Activated T-helper 1 cell treated with anti-CD3 and anti-CD28 coated beads, Interleukin-12 subunit alpha, Interleukin-12 subunit beta, Interleukin-2, Interleukin-4 antibody, amounts not matched to agents 30 ng/mL and 10 ng/mL and 1 ng/mL, durations not matched to agents 14 hours and 24 hours and 36 hours (primary cell): ENCODE measurements at regions not wholly inside any gene's neighbourhood (a gene's known extent, or its start where the extent isn't known, plus 50 kb on each side); places are given as distances from the start of the nearest gene placed in this dataset.

Source experiments
- DNase-seq: peaks from one replicate; pipeline ENCODE4 v3.0.0; 2021; ENCODE audit warnings: low spot score
- H3K27ac Mint-ChIP-seq: one replicate; pipeline ENCODE4 v1.8.0; 2021; ENCODE audit warnings: mild to moderate bottlenecking, mixed read lengths
- H3K27me3 Mint-ChIP-seq: one replicate; pipeline ENCODE4 v1.8.0; 2022; ENCODE audit warnings: mild to moderate bottlenecking, moderate library complexity, mixed read lengths; ENCODE audit not compliant: insufficient read depth
- H3K36me3 Mint-ChIP-seq: one replicate; pipeline ENCODE4 v1.8.0; 2021; ENCODE audit warnings: low read depth, mixed read lengths
- H3K4me1 Mint-ChIP-seq: one replicate; pipeline ENCODE4 v1.8.0; 2021; ENCODE audit warnings: low read depth, mixed read lengths
- H3K4me3 Mint-ChIP-seq: one replicate; pipeline ENCODE4 v1.8.0; 2021; ENCODE audit warnings: mild to moderate bottlenecking, moderate library complexity, mixed read lengths
- H3K9me3 Mint-ChIP-seq: one replicate; pipeline ENCODE4 v1.8.0; 2021; ENCODE audit warnings: mixed read lengths
- intact Hi-C: fragments of 100-400 bp; cut with micrococcal nuclease; formaldehyde crosslinking; loops from one replicate; pipeline ENCODE4 v1.15.1; 2024

DNA sequence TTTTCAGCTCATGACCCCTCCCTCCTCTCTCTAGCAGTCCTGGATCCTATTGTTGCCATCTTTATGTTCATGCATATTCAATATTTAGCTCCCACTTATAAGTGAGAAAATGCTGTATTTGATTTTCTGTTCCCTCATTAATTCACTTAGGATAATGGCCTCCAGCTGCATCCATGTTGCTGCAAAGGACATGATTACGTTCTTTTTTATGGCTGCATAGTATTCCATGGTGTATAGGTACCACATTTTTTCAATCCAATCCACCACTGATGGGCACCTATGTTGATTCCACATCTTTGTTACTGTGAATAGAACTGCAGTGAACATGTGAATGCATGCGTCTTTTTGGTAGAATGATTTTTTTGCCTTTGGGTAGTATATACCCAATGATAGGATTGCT lies 188.4 kb downstream of the FOXL1 start:
- Mint-ChIP-seq H3K9me3 (no peaks in the 10 kb centered on the region), H3K36me3 (no peaks in the 10 kb centered on the region), H3K4me1 (no peaks in the 10 kb centered on the region)

DNA sequence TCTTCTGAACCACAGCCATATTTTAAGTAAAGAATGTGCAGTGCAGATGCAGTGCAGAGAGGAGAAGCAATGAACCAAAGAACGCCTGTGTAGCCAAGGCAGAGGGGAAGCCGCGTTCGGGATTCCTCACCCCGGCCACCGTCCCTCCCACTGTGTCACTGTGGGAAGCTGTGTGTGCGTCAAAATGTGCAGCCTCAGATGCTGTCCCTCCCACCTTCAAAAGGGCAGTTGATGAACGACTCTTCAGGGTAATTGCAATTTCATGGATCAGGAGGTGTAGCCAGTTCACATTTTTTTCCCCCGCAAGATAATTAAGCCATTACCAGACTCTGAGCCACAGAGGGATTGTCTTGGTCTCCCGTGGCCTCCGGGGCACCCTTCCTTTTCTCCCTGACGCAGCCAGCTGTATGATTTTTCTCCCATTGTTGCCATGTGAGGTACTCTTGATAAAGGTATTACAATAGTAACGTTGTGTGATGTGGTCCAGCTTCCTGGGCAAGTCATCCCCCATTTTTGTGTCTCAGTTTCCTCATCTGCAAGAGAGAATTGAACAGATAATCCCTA lies 190.0 kb downstream of the FOXL1 start:
- intact Hi-C loops = no loop called here
- Mint-ChIP-seq H3K27ac (no peak overlapping the region), H3K4me1 (no peaks in the 10 kb centered on the region), H3K9me3 (no peaks in the 10 kb centered on the region), H3K36me3 (no peaks in the 10 kb centered on the region), H3K27me3 (peaks cover 4% of the 10 kb centered on the region), H3K4me3 (no peak overlapping the region)
- DNase-seq = no peak

More for the DNA sequence above, 188.4 kb downstream of the FOXL1 start:
- intact Hi-C loops = no loop called here
- Mint-ChIP-seq H3K27ac (no peak overlapping the region), H3K4me3 (no peak overlapping the region), H3K27me3 (peaks cover 4% of the 10 kb centered on the region)
- no peak for DNase-seq

DNA sequence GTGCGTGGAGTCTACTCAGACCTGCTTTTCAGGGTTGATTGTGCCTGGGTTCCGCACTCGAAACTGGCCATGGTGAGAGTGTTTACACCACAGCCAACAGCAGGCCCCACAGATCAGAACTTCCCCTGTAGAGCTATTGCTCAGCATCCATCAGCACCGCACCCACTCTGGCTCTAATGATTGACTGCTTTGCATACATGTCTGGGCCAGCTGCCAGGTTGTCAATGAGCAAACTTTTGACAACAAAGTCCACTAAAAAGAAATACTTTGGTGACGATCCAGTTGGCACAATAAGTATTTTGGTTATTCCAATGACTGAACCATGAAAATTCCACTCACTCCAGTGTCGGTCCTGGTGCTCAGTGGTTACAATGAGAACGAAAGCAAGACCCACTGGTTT lies 190.7 kb downstream of the FOXL1 start:
- H3K27me3 Mint-ChIP-seq = peaks cover 4% of the 10 kb centered on the region
- no peak overlapping the region for H3K4me3 Mint-ChIP-seq
- intact Hi-C loops = no loop called here
- no peak for DNase-seq
- no peak overlapping the region for H3K27ac Mint-ChIP-seq
- H3K36me3 Mint-ChIP-seq = no peaks in the 10 kb centered on the region
- H3K9me3 Mint-ChIP-seq = no peaks in the 10 kb centered on the region
- H3K4me1 Mint-ChIP-seq = no peaks in the 10 kb centered on the region

DNA sequence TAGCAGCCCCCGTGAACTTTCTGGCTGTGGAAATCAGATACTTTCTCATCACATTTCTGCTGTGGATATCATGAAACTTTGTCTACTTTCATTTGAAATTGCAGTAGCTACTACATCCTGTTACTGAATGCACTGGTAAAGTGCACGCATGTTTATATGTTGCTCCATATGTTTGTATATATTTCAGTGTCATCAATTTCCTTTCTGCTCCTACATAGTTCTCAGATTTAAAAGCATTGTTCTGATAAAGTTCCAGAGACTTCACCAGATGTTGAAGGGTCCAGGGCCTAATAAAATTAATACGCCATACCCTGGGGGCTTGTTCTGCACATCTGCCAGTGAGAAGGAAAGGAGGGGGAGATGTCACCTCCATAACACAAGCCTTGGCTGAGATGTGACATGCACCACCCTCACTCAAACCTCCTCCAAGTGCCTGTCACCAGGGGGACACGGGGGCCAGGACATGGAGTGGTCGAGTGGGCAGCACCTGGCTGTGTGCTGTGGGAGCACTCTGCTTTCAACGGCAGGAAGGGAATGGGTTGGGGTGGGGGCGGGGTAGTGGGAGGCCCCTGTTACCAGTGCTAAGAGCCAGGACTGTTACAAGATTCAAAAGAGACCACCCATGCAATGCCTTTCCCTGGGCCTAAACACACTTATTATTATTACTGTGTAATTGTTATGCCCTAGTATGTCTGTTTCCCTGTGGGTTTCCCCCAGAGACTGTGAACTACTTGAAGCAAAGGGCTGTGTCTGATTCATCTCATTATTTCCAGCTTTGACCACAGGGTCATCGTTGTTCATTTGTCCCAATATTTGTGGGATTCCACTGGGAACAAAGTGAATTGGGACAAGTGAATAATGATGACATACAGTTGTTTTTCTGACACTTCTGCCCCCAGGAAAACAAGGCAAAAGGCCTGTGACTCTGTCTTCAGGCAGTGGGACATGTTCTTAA lies 193.4 kb downstream of the FOXL1 start:
- H3K4me3 Mint-ChIP-seq = no peak overlapping the region
- peaks cover 4% of the 10 kb centered on the region for H3K27me3 Mint-ChIP-seq
- DNase-seq = no peak
- intact Hi-C loops = no loop called here
- H3K36me3 Mint-ChIP-seq = no peaks in the 10 kb centered on the region
- no peak overlapping the region for H3K27ac Mint-ChIP-seq
- H3K4me1 Mint-ChIP-seq = no peaks in the 10 kb centered on the region
- H3K9me3 Mint-ChIP-seq = no peaks in the 10 kb centered on the region

DNA sequence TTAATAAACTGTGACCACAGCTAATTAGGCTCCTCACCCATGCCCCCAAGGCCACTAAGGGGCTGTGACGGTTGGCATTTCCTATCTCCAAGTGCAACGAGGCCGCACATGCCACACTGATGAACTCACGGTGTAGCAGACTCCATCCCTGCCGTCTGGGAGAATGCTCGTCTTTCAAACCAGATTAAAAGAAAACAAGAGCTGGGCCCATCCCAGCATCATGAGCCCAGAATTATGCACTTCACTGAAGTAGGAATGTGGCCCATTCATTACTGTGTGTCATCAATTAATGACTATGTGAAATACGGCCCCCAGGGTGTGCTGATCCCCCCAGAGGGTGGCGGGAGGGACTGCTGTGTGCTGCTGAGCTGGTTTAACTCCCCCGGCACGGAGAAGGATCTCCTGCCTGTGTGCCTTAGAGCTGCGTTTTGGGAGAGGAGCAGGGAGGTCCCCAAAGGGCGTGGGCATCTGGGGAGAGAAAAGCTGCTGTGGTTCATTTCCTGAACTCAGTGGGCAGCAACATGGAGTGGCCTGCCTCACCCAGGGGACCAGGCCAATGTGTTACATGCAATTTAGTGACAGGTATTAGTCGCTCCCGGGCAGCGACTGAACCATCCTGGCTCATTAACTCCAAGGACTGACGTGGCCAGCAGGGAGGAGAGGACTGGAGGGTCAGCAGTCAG lies 194.5 kb downstream of the FOXL1 start:
- Mint-ChIP-seq H3K27ac (no peak overlapping the region), H3K36me3 (no peaks in the 10 kb centered on the region), H3K9me3 (no peaks in the 10 kb centered on the region), H3K4me3 (no peak overlapping the region), H3K27me3 (peaks cover 7% of the 10 kb centered on the region), H3K4me1 (no peaks in the 10 kb centered on the region)
- no peak for DNase-seq
- intact Hi-C loops = no loop called here

DNA sequence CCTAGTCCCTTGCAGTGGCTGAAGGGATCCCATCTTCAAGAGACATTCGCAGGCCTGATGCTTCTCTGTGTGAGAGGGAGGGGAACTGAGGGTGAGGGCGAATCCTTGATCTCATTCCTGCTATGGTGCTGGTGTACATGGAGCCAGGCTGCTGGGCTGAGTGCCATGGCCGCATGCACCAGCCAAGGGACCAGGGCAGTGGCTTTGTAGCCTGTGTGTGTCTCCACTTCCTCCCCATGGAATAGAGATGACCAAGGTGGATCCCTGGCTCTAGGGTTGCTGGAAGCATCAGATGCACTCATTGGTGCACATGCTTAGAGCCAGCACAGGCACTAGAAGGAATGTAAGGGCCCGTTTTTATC lies 195.0 kb downstream of the FOXL1 start:
- DNase-seq = no peak
- no peaks in the 10 kb centered on the region for H3K9me3 Mint-ChIP-seq
- intact Hi-C loops = no loop called here
- H3K4me3 Mint-ChIP-seq = no peak overlapping the region
- no peaks in the 10 kb centered on the region for H3K4me1 Mint-ChIP-seq
- H3K36me3 Mint-ChIP-seq = no peaks in the 10 kb centered on the region
- H3K27me3 Mint-ChIP-seq = peaks cover 7% of the 10 kb centered on the region
- no peak overlapping the region for H3K27ac Mint-ChIP-seq

DNA sequence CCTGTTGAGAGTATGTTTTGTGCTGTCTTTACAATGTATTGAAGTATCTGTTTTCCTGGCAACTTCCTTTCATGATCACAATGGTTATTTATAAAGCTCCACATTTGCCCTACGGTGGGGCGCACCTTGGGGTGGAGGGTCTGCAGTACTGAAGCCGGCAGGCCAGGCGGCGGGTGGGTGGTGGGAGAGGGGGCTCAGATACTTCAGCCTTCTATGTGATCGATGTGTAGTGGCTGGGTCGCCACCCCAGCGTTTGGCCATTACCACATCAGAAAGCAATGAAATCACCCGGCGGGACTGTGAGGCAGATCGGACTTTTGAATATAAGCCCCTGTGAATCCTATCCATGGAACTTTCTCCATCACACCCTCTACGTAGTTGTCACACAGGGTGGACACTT lies 196.6 kb downstream of the FOXL1 start:
- no peaks in the 10 kb centered on the region for H3K4me1 Mint-ChIP-seq
- H3K4me3 Mint-ChIP-seq = no peak overlapping the region
- H3K27me3 Mint-ChIP-seq = peaks cover 11% of the 10 kb centered on the region
- intact Hi-C loops = no loop called here
- DNase-seq = no peak
- no peak overlapping the region for H3K27ac Mint-ChIP-seq
- no peaks in the 10 kb centered on the region for H3K9me3 Mint-ChIP-seq
- H3K36me3 Mint-ChIP-seq = no peaks in the 10 kb centered on the region

DNA sequence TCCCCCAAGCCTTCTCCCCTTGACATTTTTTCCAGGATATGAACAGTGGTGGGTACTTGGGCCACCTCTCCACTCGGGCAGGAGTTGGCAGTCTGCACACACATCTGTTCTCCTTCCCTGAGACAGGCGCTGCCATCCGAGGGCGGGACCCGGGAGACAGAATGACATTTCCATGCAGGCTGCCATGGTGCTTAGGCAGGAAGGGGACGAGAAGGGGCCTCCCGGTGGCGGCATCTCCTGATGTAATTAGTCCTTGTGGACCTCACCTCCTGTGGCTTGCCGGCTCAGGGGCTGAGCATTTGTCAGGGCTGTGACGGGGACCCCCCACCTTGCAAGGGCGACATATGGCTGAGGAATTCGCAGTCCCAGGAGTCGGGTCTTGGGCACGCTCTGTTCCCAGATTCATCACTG lies 197.2 kb downstream of the FOXL1 start:
- DNase-seq = no peak
- H3K4me3 Mint-ChIP-seq = no peak overlapping the region
- no peak overlapping the region for H3K27ac Mint-ChIP-seq
- H3K4me1 Mint-ChIP-seq = no peaks in the 10 kb centered on the region
- H3K36me3 Mint-ChIP-seq = no peaks in the 10 kb centered on the region
- no peaks in the 10 kb centered on the region for H3K9me3 Mint-ChIP-seq
- H3K27me3 Mint-ChIP-seq = peaks cover 8% of the 10 kb centered on the region
- intact Hi-C loops = no loop called here

DNA sequence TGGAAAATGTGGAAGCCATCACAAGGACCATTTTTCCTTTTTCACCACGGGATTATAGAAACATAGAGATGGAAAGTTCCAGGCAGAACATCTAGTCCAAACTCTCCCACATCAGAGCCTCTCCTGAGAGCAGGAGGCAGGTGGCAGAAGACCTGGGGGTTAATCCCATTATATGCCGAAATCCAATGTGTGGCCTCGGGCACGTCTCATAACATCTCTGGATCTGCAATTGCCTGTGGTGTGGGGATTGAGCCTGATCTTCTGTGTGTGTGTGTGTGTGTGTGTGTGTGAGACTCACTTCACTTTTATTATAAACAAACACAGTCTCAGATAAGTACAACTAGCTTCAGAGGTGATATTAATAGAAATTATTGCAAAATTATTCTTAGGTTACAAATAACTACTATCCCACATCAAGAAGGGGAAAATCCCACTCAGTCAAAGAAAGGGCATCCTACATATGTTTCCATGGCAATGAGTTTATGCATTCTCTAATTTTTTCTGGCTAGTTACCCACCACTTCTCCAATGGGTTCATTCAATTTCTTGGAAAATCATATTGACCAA lies 199.1 kb downstream of the FOXL1 start:
- DNase-seq = no peak
- H3K36me3 Mint-ChIP-seq = no peaks in the 10 kb centered on the region
- H3K27ac Mint-ChIP-seq = no peak overlapping the region
- intact Hi-C loops = no loop called here
- H3K9me3 Mint-ChIP-seq = no peaks in the 10 kb centered on the region
- H3K27me3 Mint-ChIP-seq = peaks cover 7% of the 10 kb centered on the region
- H3K4me3 Mint-ChIP-seq = no peak overlapping the region
- H3K4me1 Mint-ChIP-seq = no peaks in the 10 kb centered on the region

DNA sequence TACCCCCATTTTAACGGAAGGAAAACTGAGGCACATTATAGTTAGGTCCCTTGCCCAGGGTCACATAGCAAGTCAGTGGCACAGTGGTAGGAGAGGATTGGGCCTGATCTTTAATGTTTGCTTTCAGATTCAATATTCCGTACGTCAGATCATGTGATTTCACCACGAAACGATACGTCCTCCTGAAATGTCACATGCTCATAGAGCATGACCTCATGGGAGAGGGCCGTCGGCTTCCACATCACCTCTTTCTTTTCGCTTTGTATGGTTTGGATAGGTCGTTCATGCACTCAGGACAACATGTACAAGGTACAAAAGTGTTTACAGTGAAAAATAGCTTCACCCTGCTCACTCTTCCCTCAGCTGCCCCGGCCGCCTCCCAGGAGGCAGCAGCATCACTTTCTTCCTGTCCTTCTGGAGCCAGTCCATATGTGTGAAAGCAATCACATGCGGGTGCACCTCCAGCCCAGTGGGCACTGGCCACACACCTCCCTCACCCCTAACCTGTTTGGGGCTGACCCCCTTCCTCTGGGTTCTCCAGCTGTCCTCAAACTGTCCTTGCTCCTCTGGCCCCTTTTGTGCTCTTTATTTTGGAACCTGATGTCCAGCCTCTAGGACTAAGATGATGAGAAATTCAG lies 199.9 kb downstream of the FOXL1 start:
- no peaks in the 10 kb centered on the region for H3K9me3 Mint-ChIP-seq
- no peaks in the 10 kb centered on the region for H3K4me1 Mint-ChIP-seq
- DNase-seq = no peak
- H3K4me3 Mint-ChIP-seq = no peak overlapping the region
- peaks cover 7% of the 10 kb centered on the region for H3K27me3 Mint-ChIP-seq
- no peak overlapping the region for H3K27ac Mint-ChIP-seq
- intact Hi-C loops = no loop called here
- H3K36me3 Mint-ChIP-seq = no peaks in the 10 kb centered on the region

DNA sequence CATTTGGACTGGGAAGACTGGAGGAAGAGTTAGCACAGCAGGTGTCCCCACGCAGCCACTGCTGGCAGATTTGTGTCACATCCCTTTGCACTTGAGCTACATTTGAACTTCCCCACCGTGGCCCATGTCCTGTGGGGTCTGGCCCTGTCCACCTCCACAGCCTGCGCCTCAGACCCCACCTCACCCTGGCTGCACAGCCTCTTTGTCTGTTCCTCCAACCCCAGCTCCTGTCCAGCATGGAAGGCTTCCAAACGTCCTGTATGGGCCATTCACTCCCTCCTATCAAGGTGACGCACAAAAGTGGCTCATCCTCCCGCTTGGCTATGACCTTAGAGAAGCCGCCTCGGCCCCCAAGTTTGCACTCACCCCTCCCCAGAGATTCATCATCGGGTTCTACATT lies 200.6 kb downstream of the FOXL1 start:
- no peaks in the 10 kb centered on the region for H3K36me3 Mint-ChIP-seq
- no peak overlapping the region for H3K27ac Mint-ChIP-seq
- no peaks in the 10 kb centered on the region for H3K4me1 Mint-ChIP-seq
- peaks cover 7% of the 10 kb centered on the region for H3K27me3 Mint-ChIP-seq
- intact Hi-C loops = no loop called here
- no peak for DNase-seq
- H3K9me3 Mint-ChIP-seq = no peaks in the 10 kb centered on the region
- H3K4me3 Mint-ChIP-seq = no peak overlapping the region

DNA sequence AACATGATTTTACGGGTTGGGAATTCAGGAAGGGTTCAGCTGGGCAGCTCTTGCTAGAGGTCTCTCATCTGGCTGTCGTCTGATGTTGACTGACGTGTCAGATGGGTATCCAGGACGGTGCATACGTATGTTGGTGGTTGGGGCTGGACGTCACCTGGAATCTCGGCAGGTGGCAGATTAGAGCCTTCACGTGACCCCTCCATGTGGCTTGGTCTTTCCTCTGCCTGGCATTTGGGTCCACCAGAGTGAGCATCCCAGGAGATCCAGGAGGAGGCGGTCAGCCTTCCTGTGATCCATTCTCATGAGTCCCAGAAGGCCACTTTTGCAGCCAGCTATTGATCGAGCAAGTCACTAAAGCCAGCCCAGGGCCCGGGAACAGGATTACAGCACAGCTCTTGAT lies 202.7 kb downstream of the FOXL1 start:
- H3K36me3 Mint-ChIP-seq = no peaks in the 10 kb centered on the region
- intact Hi-C loops = loop anchor here (10.0 kb wide), 1 partner anchor 726 kb away; no protein-coding TSS in a partner anchor
- no peaks in the 10 kb centered on the region for H3K9me3 Mint-ChIP-seq
- H3K4me3 Mint-ChIP-seq = no peak overlapping the region
- peaks cover 7% of the 10 kb centered on the region for H3K27me3 Mint-ChIP-seq
- H3K27ac Mint-ChIP-seq = no peak overlapping the region
- no peaks in the 10 kb centered on the region for H3K4me1 Mint-ChIP-seq
- DNase-seq = no peak
